ENCODE measurements at regions not wholly inside any gene's neighbourhood (a gene's known extent, or its start where the extent isn't known, plus 50 kb on each side); places are given as distances from the start of the nearest gene placed in this dataset.

DNA sequence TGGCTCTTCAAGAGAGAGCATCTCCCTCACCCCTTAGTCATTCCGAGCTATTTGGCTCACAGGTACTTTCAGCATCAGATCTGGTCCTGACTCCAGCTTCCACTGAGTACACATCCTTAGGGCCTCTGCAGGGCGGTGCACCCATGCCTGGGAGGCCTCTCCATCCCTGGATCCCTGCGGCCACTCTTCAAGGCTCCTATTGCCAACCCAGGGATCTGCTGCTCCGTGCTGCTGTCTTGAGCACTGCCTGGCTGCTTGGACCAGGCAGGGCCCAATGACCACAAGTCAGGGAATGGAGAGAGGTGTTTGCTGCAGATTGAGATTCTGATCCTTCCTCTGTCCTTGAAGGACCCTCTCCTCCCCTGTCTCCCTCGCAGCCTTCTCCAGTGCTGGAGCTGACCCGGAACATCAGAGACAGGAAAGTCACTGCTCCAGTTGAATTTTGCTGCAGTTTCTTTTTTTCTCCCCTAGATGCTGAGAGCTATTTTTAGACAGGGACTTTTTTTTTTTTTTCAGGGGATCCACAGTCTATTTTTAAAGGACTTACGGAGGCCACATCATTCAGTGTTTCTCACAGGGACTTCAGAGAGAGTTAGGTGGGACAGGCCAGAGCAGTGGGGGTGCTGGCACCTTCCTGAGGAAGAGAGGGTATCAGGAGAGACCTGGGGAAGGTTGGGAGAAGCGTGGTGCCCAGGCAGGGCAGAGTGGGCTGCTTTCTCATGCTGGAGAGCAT lies 50.1 kb upstream of the KCNA1 start:
- TF ChIP-seq BHLHE40 (IDR thresholded peaks at IDR 0.05; ENCODE audit: low read depth, low read length): no peak
- TF ChIP-seq, protein P1, sequence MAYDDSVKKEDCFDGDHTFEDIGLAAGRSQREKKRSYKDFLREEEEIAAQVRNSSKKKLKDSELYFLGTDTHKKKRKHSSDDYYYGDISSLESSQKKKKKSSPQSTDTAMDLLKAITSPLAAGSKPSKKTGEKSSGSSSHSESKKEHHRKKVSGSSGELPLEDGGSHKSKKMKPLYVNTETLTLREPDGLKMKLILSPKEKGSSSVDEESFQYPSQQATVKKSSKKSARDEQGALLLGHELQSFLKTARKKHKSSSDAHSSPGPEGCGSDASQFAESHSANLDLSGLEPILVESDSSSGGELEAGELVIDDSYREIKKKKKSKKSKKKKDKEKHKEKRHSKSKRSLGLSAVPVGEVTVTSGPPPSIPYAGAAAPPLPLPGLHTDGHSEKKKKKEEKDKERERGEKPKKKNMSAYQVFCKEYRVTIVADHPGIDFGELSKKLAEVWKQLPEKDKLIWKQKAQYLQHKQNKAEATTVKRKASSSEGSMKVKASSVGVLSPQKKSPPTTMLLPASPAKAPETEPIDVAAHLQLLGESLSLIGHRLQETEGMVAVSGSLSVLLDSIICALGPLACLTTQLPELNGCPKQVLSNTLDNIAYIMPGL (CRISPR knock-in tag; IDR thresholded peaks at IDR 0.05; ENCODE audit: borderline replicate concordance): no peak

Data from A549 (cell line).